GM12873 (cell line): ENCODE measurements at regions not wholly inside any gene's neighbourhood (a gene's known extent, or its start where the extent isn't known, plus 50 kb on each side); places are given as distances from the start of the nearest gene placed in this dataset.

Experiments used
- CTCF ChIP-seq: IDR thresholded peaks from 2 replicates; pipeline ENCODE4 v1.5.1; 2012; ENCODE audit warnings: low read depth, mild to moderate bottlenecking, moderate library complexity, low read length, control low read depth; ENCODE audit not compliant: insufficient read depth; ENCODE audit errors: missing control alignments

DNA sequence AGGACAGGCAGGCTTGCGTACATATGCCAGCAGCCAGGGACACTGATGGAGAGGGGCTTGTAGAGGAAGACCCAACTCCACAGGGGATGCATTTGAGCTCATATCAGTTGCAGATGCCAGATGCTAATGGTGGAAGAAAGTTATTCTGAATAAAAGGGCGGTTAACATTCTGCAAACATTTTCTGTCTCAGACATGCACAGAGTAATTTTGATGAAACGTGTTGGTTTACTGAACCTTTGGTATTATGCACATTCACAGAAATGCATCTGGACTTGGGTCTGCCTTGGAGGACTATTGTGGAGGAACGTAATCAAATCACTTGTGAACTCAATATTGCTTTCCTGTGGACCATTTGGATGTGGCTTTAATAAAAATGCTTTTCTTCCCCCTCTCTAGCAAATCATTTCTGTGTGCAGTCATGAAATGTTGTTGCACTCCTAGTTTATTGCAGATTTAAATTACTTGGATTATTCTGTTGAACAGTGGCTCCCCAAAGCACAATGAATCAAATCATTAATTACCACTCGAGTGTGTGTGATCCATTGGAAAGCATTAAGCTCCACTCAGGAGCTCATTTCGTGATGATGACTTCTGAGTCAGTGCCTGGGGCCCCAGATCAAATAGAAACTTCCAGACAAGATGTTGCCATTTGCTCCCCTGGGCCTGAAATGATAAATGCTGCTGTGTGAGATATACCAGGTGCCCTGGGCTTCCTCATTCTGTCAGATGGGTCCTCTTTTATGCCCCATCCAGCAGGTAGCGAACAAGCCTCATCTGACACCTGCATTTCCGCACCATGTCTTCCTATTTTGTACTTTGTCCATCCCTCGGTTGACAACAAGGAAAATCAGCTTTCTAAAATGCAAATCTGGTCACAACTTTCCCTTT lies 697.0 kb upstream of the HS6ST1 start:
- no peak for TF ChIP-seq CTCF

- TF ChIP-seq CTCF: no peak
Observed at GRCh38 chr2:129016972-129017371, 698.3 kb upstream of the HS6ST1 start.

GRCh38 chr2:129024796-129025195 lies 706.1 kb upstream of the HS6ST1 start:
- no peak for TF ChIP-seq CTCF

DNA sequence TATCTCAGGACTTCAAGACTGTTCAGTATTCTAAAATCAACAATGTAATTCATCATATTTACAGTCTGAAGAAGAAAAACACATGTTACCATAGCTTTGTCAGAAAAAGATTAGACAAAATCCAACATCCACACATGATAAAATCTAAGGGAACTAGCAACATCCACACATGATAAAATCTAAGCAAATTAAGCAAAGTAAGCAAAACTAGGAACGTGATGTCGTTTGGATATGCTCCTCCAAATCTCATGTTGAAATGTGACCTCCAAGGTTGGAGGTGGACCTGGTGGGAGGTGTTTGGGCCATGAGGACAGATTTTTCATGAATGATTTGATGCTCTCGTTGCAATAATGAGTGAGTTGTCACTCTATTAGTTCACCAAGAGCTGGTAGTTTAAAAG lies 717.3 kb upstream of the HS6ST1 start:
- TF ChIP-seq CTCF: no peak

DNA sequence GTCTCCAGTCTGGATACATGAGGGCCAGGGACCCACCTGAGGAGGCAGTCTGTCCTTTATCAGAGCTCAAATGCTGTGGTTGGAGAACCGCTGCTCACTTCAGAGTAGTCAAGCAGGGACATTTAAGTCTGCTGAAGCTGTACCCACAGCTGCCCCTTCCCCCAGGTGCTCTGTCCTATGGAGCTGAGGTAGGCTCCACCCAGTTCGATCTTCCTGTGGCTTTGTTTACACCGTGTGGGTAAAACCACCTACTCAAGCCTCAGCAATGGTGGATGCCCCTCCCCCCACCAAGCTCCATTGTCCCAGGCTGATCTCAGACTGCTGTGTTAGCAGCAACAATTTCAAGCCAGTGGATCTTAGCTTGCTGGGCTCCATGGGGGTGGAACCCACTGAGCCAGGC lies 731.4 kb upstream of the HS6ST1 start:
- TF ChIP-seq CTCF: no peak

DNA sequence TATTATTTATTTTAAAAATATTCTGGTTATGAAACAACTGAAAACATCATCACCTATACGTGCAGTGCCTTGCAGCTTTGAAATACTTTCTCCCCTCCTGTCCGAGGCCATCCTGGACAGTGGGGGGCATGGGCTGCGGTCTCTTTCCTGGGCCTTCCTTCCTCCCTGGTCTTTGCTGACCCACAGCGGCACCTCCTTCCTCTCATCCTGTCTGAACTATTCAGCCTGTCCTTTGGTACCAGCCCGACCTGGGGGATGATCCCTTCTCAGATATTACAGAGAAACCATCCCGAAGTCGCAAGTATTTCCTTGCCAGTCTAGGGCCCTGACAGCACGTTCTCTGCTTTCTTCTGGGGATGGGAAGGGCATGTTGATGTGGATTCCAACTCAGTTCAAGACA lies 736.6 kb upstream of the HS6ST1 start:
- no peak for TF ChIP-seq CTCF

DNA sequence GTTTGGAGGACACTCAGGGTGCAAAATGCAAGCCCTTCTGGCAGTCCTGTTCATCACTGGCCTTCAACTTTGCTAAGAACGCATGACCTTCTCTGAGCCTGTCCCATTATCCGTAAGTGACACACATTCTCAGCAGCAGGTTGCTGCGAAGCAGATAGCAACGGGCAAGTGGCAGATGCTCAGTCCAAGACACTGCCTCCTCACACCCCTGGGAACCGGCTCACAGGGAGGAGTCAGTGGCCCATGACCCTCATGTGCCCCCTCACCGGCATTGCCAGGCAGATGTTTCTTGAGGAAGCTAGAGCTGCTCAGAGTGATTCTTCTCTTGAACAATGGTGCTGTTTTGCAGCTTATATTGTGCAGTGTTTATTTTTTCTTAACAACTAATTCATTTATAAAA lies 737.2 kb upstream of the HS6ST1 start:
- no peak for TF ChIP-seq CTCF
